ENCODE measurements at regions not wholly inside any gene's neighbourhood (a gene's known extent, or its start where the extent isn't known, plus 50 kb on each side); places are given as distances from the start of the nearest gene placed in this dataset.

- no peak for FAIRE-seq
- no peak overlapping the region for H3K4me3 ChIP-seq
- no peaks in the 10 kb centered on the region for H3K36me3 ChIP-seq
- DNase-seq: peak in 2 of 6 donors; percentile 15 to 42
- H3K27me3 ChIP-seq: no peaks in the 10 kb centered on the region
- H3K4me1 ChIP-seq: no peaks in the 10 kb centered on the region
- 76% methylated on average over 23 of the region's 23 CpGs for WGBS, 2 donors
- peak in 1 of 4 donors; percentile 41 for ATAC-seq
- TF ChIP-seq CTCF (IDR thresholded peaks at IDR 0.05): no peak
- no peaks in the 10 kb centered on the region for H3K9me3 ChIP-seq
- H3K27ac ChIP-seq: no peak overlapping the region
- intact Hi-C loops (cut with DNase I): no loop called here
These were observed 323.2 kb downstream of the AMY1C start for GRCh38 chr1:104072915-104073371.

- Histone ChIP-seq H3K4me1 (no peaks in the 10 kb centered on the region), H3K27me3 (no peaks in the 10 kb centered on the region), H3K4me3 (peak overlapping the region in 1 of 4 donors; percentile 5), H3K36me3 (no peaks in the 10 kb centered on the region), H3K27ac (no peak overlapping the region), H3K9me3 (no peaks in the 10 kb centered on the region)
- no peak for TF ChIP-seq CTCF (IDR thresholded peaks at IDR 0.05)
- no peak for FAIRE-seq
- DNase-seq: peak in 3 of 6 donors; percentile 14 to 51 (median 44)
- peak in 1 of 4 donors; percentile 36 for ATAC-seq
- 71 to 81% methylated on average over 19 of the region's 19 CpGs for WGBS, 2 donors
- intact Hi-C loops (cut with DNase I): no loop called here
These were observed 323.8 kb downstream of the AMY1C start for GRCh38 chr1:104073463-104073902.

GRCh38 chr1:104082221-104082620 is 332.5 kb downstream of the AMY1C start:
- Histone ChIP-seq H3K9me3 (no peaks in the 10 kb centered on the region), H3K27ac (no peak overlapping the region), H3K4me1 (no peaks in the 10 kb centered on the region), H3K27me3 (no peaks in the 10 kb centered on the region), H3K36me3 (no peaks in the 10 kb centered on the region), H3K4me3 (no peak overlapping the region)
- 67 to 69% methylated on average over 2 of the region's 2 CpGs for WGBS, 2 donors
- TF ChIP-seq CTCF (IDR thresholded peaks at IDR 0.05): no peak
- intact Hi-C loops (cut with DNase I): no loop called here
- no peak for FAIRE-seq
- no peak for DNase-seq
- ATAC-seq: no peak

GRCh38 chr1:104084380-104084779 is 334.7 kb downstream of the AMY1C start:
- no peak for TF ChIP-seq CTCF (IDR thresholded peaks at IDR 0.05)
- intact Hi-C loops (cut with DNase I): no loop called here
- H3K4me1 ChIP-seq: no peaks in the 10 kb centered on the region
- 55 to 60% methylated on average over 3 of the region's 3 CpGs for WGBS, 2 donors
- no peaks in the 10 kb centered on the region for H3K27me3 ChIP-seq
- H3K4me3 ChIP-seq: no peak overlapping the region
- FAIRE-seq: no peak
- H3K36me3 ChIP-seq: no peaks in the 10 kb centered on the region
- DNase-seq: no peak
- H3K9me3 ChIP-seq: no peaks in the 10 kb centered on the region
- ATAC-seq: no peak
- H3K27ac ChIP-seq: no peak overlapping the region

DNA sequence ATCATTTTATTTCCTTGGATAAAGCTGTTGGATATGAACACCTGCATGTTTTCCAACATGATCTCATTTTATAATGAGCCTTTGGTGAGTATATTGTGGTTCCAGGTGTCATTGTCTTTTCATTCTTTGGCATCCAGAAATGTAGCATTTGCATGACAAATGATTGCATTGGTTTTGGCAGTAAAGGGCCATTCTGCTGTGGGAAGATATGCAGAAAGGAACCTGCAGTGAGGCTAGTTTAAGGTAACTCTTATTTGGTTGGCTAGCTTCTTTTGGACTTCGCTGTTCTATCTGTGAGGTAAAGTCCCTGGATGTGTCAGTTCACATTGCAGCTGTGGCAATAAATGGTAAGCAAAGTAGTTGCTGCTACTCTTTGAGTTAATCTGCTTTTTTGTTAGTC is 343.0 kb downstream of the AMY1C start:
- no peaks in the 10 kb centered on the region for H3K36me3 ChIP-seq
- H3K4me3 ChIP-seq: no peak overlapping the region
- H3K9me3 ChIP-seq: no peaks in the 10 kb centered on the region
- no peak for TF ChIP-seq CTCF (IDR thresholded peaks at IDR 0.05)
- FAIRE-seq (no peak), ATAC-seq (no peak), DNase-seq (no peak)
- H3K4me1 ChIP-seq: no peaks in the 10 kb centered on the region
- H3K27me3 ChIP-seq: no peaks in the 10 kb centered on the region
- intact Hi-C loops (cut with DNase I): no loop called here
- 67 to 76% methylated on average over 1 of the region's 1 CpG for WGBS, 2 donors
- H3K27ac ChIP-seq: no peak overlapping the region

Data from pancreas (tissue), 10 donors.